BJ (cell line): ENCODE measurements at regions not wholly inside any gene's neighbourhood (a gene's known extent, or its start where the extent isn't known, plus 50 kb on each side); places are given as distances from the start of the nearest gene placed in this dataset.
"Not testable (repeated sequence)": the region's sequence is repeated elsewhere in the genome, so short reads cannot be mapped to it uniquely, and the experiment has no call there.

Experiments
- CTCF ChIA-PET: fragments of 350-600 bp; formaldehyde crosslinking; extraction: SDS; loops from one replicate; lab custom pipeline; 2021; ENCODE audit warnings: antibody characterized with exemption, inconsistent platforms; lab: Yijun Ruan, JAX
- POLR2A ChIA-PET: fragments of 300-600 bp; sonication (Branson Sonifier 250); formaldehyde crosslinking; extraction: SDS; loops from one replicate; lab custom pipeline; 2021; ENCODE audit warnings: antibody characterized with exemption; lab: Charles Lee
- DNase-seq: peaks from one replicate; pipeline ENCODE4 v3.0.0-alpha.2; 2011; ENCODE audit warnings: low read depth
- H3K27me3 ChIP-seq: 2 replicates; pipeline ENCODE4 v1.6.0; 2011; ENCODE audit warnings: low read length; ENCODE audit not compliant: control insufficient read depth, insufficient read depth
- H3K36me3 ChIP-seq: 2 replicates; pipeline ENCODE4 v1.5.1; 2011; ENCODE audit warnings: low read length; ENCODE audit not compliant: control insufficient read depth, insufficient read depth
- H3K4me3 ChIP-seq: 2 replicates; pipeline ENCODE4 v1.5.1; 2011; ENCODE audit warnings: low read depth, mild to moderate bottlenecking, control low read depth, low read length
- TF ChIP-seq, protein P1 (sequence below): IDR thresholded peaks from 2 replicates; pipeline ENCODE4 v1.5.1; 2011; ENCODE audit warnings: low read depth, mild to moderate bottlenecking, control low read depth, inconsistent platforms, low read length, moderate library complexity; ENCODE audit not compliant: insufficient read depth

DNA sequence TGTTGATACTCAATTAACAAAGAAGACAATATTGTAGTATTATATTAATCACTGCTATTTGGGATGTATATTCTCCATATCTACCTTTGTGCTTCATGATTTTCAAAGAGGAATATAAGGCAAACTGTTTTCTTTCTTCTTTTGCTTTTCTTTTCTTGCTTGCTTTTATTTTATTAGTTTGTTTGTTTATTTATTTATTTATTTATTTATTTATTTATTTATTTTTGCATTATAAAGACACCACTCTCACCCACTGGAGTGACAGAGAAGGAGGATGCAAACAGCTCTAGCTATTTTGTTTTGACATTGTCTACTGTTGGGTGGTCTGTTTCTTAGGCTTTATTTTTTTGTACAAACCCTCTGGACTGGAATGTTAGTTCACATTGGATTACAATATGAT lies 1352.7 kb downstream of the HACE1 start:
- no peaks in the 10 kb centered on the region for H3K27me3 ChIP-seq
- DNase-seq = no peak
- TF ChIP-seq, protein P1, sequence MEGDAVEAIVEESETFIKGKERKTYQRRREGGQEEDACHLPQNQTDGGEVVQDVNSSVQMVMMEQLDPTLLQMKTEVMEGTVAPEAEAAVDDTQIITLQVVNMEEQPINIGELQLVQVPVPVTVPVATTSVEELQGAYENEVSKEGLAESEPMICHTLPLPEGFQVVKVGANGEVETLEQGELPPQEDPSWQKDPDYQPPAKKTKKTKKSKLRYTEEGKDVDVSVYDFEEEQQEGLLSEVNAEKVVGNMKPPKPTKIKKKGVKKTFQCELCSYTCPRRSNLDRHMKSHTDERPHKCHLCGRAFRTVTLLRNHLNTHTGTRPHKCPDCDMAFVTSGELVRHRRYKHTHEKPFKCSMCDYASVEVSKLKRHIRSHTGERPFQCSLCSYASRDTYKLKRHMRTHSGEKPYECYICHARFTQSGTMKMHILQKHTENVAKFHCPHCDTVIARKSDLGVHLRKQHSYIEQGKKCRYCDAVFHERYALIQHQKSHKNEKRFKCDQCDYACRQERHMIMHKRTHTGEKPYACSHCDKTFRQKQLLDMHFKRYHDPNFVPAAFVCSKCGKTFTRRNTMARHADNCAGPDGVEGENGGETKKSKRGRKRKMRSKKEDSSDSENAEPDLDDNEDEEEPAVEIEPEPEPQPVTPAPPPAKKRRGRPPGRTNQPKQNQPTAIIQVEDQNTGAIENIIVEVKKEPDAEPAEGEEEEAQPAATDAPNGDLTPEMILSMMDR = no peak
- H3K36me3 ChIP-seq = no peaks in the 10 kb centered on the region
- CTCF ChIA-PET = no interaction called here
- no peak overlapping the region for H3K4me3 ChIP-seq
- POLR2A ChIA-PET = no interaction called here

DNA sequence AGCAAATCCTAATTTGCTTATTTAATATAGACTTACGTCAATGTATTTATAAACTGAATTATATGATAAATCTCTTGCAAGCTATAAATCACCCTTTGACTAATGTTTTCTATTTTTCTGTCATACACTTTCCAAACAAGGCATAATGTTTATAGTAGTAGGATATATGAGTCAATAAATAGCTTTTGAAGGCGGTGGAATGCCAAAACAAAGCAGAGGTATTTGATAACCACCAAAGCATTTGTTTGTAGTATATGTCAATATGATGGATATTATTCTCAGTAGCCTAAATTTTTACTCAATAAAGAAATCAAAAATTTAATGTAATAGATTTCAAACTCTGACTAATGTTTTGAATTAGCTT lies 1354.6 kb downstream of the HACE1 start:
- POLR2A ChIA-PET = no interaction called here
- H3K27me3 ChIP-seq = no peaks in the 10 kb centered on the region

DNA sequence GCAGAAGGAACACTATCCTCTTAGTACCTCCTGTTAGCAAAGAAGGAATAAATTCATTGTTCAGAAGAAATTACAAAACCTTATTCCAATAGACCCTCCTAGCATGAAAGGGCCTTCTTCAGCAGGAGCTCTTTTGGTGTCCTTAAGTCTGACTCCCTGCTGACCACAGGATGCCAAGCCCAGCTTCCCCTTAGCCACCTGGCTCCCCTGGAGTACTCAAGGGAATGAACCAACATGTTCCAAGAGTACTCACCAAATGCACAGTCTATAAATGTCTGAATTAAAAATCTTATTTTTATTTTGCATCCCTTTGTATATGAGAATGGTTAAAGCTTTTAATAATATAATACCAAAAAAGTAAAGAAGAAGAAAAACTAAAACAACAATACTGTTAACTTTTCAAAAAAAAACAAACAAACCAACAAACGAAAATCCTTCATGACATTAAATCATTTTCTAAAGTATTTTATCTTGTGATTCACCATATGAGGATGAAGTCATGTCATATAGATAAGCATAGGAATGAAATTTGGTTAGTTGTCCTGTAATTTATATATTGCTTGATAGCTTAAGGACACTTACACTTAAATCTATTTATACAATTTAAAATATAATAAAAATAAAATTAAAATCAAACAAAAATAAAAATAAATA lies 1355.1 kb downstream of the HACE1 start:
- H3K27me3 ChIP-seq = no peaks in the 10 kb centered on the region
- TF ChIP-seq, protein P1 = no peak
- CTCF ChIA-PET = no interaction called here
- H3K4me3 ChIP-seq = no peak overlapping the region
- no peaks in the 10 kb centered on the region for H3K36me3 ChIP-seq
- no peak for DNase-seq
- POLR2A ChIA-PET = no interaction called here

More for the DNA sequence above, 1354.6 kb downstream of the HACE1 start:
- CTCF ChIA-PET = no interaction called here
- no peak for DNase-seq
- TF ChIP-seq, protein P1 = no peak
- Histone ChIP-seq H3K36me3 (no peaks in the 10 kb centered on the region), H3K4me3 (no peak overlapping the region)

DNA sequence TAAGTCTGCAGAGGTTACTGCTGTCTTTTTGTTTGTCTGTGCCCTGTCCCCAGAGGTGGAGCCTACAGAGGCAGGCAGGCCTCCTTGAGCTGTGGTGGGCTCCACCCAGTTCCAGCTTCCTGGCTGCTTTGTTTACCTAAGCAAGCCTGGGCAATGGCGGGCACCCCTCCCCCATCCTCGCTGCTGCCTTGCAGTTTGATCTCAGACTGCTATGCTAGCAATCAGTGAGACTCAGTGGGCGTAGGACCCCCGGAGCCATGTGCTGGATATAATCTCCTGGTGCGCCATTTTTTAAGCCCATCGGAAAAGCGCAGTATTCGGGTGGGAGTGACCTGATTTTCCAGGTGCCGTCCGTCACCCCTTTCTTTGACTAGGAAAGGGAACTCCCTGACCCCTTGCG lies 1363.1 kb downstream of the HACE1 start:
- H3K4me3 ChIP-seq, H3K36me3 ChIP-seq, CTCF ChIA-PET, POLR2A ChIA-PET, H3K27me3 ChIP-seq, DNase-seq: not testable (repeated sequence)

DNA sequence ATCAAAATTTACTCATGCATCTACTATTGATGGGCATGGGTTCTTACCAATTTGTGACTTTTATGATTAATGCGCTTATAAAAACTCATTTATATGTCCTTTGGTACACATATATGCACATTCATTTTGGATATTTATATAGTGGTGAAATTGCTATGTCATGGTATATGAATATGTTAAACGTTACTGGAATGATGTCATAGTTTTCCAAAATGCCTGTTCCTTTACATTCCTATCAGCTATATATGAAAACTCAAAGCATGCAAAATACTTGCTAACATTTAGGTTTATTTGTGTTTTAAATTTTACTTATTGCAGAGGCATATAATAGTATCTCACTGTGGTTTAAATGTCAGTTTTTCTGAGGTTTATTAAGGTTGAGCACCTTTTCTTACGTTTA lies 1403.1 kb downstream of the HACE1 start:
- Histone ChIP-seq H3K36me3 (no peaks in the 10 kb centered on the region), H3K27me3 (no peaks in the 10 kb centered on the region), H3K4me3 (no peak overlapping the region)
- TF ChIP-seq, protein P1 = no peak
- no peak for DNase-seq
- ChIA-PET POLR2A (no interaction called here), CTCF (no interaction called here)

DNA sequence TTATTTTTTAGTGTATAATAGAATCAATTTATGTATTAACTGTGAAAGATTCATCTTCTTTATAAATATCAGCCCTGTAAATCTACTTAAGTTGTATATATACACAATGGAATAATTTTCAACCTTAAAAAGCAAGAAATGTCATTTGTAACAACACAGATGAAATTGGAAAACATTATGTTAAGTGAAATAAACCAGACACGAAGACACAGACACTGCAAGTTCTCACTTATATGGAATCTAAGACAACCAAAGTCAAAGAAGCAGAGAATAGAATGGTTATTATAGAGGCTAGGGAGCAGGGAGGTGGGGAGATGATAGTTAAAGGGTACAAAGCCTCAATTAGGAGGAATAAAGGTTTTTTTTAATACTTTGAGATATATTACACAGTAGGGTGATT lies 1404.4 kb downstream of the HACE1 start:
- H3K4me3 ChIP-seq = no peak overlapping the region
- no peaks in the 10 kb centered on the region for H3K36me3 ChIP-seq
- no peak for DNase-seq
- TF ChIP-seq, protein P1 = no peak
- H3K27me3 ChIP-seq = no peaks in the 10 kb centered on the region
- POLR2A ChIA-PET = no interaction called here
- CTCF ChIA-PET = no interaction called here
